ENCODE measurements at regions not wholly inside any gene's neighbourhood (a gene's known extent, or its start where the extent isn't known, plus 50 kb on each side); places are given as distances from the start of the nearest gene placed in this dataset.
"Not testable (repeated sequence)": the region's sequence is repeated elsewhere in the genome, so short reads cannot be mapped to it uniquely, and the experiment has no call there.

DNA sequence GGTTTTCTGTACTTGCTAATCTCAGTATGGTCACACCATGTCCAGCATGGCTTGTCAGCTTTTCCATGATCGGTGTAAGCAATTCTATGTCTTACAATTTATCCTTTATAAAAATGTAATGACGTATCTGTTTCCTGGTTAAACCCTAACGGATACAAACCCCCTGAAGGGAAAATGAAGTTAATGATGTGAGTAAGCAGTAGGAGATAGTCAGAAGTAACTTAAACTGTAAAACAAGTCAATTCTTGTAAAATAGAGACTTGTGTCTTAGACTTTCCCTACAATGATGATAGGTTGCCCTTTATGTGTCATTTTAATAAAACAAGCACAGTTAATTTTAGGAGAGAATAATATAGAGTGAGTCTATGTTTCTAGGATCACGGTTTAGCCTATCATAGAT, 1365.9 kb upstream of the SLC39A10 start:
- DNase-seq (ENCODE audit: low spot score), result no peak

DNA sequence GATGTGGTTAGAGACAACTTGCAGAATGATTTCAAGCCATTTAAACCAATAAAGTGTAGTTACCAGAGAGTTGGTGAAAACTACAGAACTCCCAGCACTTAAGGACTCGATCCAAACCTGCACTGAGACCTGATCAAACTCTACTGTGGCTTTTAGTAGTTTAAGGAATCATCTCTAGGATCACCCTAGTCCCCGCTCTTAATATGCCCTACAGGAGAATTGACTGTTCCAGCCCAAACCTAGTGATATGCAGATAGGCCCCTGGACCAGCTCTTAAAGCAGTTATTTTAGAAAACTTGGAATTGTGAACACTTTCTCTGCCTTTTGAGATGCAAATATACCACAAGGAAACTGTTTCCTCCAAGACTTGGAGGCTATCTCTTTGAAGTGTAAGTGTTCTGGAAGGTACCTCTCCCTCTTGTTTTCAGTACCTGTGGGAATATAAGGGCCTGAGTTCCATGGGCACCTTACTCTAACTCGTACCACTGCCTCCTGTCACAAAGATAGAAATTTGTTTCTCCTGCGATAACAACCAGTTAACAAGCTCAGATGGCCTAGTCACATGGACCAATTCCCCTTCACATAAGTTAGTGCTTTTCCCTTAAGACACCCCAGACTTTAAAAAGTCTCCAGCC, 1367.2 kb upstream of the SLC39A10 start:
- DNase-seq (ENCODE audit: low spot score), result no peak

GRCh38 chr2:194276667-194277066, 1380.4 kb upstream of the SLC39A10 start:
- DNase-seq (ENCODE audit: low spot score), result not testable (repeated sequence)

DNA sequence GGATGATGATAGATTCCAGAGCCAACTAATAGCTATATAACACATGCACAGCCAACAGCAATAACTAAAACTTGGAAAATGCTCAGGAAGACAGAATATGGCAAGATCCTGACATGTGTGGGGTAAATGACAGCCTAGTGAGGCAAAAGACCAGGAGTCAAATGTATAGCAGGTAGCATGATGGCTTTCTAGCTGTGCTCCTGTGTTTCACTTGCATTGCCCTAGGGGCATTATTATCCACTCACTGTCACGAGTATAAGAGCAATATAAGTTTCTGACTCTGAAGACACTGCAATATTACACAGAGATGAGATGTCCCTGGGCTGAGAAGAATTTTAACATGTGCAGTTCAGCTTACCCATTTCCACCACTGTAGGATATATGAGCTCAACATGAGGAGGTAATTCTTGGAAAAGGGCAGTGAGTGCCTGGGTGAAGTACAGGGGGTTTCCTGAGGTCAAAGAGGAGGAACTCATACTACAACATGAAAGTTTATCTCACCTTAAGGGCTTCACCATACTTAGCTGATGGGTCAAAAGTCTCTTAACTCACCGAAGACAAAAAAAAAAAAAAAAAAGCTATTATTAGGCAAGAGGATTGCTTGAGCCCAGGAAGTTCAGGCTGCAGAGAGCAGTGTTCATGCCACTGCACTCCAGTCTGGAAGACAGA, 1385.6 kb upstream of the SLC39A10 start:
- no peak for DNase-seq (ENCODE audit: low spot score)

- DNase-seq (ENCODE audit: low spot score), result no peak
Measured at GRCh38 chr2:194270648-194271047, 1386.4 kb upstream of the SLC39A10 start.

- no peak for DNase-seq (ENCODE audit: low spot score)
Measured at GRCh38 chr2:194264586-194264985, 1392.4 kb upstream of the SLC39A10 start.

GRCh38 chr2:194260185-194260584, 1396.8 kb upstream of the SLC39A10 start:
- no peak for DNase-seq (ENCODE audit: low spot score)

GRCh38 chr2:194257095-194257494, 1399.9 kb upstream of the SLC39A10 start:
- no peak for DNase-seq (ENCODE audit: low spot score)

GRCh38 chr2:194253528-194254259, 1403.3 kb upstream of the SLC39A10 start:
- no peak for DNase-seq (ENCODE audit: low spot score)

- DNase-seq (ENCODE audit: low spot score), result no peak
Measured at GRCh38 chr2:194252127-194252526, 1404.9 kb upstream of the SLC39A10 start.

GRCh38 chr2:194232600-194232999, 1424.4 kb upstream of the SLC39A10 start:
- no peak for DNase-seq (ENCODE audit: low spot score)

- DNase-seq (ENCODE audit: low spot score), result peak; percentile 9
Measured at GRCh38 chr2:194223218-194223617, 1433.8 kb upstream of the SLC39A10 start.

DNA sequence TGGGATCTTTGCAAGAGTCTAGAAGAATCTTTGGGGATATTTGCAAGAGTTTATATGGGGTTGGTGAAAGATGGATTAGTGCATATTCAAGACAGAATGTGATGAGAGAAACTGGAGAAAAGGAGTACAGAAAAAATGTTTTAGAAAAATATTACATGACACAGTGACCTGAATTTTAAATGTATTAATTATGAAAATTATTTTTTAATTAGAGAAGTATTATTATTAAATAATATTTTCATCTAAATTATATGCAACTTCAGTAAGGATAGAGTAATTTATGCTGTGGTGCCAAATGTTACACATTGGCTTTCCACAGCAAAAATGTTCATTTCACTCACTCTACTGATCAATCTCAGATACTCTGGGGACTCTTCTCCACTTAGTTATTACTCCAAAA, 1442.8 kb upstream of the SLC39A10 start:
- no peak for DNase-seq (ENCODE audit: low spot score)

- DNase-seq (ENCODE audit: low spot score), result no peak
Measured at GRCh38 chr2:194205568-194206227, 1451.3 kb upstream of the SLC39A10 start.

DNA sequence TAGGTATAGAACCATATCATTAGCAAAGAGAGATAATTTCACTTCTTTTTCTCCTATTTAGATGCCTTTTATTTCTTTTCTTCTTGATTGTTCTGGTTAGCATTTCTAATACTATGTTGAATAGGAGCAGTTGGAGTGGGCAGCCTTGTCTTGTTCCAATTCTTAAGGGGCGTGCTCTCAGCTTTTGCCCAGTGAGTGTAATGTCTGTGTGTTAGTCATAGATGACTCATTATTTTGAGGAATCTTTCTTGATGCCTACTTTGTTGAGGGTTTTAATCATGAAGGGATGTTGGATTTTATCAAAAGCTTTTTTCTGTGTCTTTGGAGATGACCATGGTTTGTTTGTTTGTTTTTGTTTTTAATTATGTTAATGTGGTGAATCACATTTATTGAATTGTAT, 1453.1 kb upstream of the SLC39A10 start:
- no peak for DNase-seq (ENCODE audit: low spot score)

DNA sequence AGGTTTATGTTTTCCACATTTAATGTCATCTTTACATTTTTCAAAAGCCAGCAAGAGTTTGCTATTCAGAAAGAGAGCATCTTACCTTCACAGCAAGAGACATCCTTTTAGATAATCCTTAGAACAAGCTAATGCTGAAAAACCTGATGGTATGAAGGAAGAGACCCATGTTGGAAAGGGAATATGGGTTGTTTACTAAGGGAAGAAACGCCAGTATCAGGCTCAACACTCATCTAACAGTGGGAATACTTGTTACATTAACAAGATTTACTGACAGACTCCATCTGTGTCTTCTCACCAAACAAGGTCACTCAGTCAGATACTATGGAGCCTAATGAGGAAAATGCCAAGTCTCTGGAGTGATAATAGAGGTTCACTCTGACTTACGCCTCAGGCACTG, 1474.1 kb upstream of the SLC39A10 start:
- no peak for DNase-seq (ENCODE audit: low spot score)

DNA sequence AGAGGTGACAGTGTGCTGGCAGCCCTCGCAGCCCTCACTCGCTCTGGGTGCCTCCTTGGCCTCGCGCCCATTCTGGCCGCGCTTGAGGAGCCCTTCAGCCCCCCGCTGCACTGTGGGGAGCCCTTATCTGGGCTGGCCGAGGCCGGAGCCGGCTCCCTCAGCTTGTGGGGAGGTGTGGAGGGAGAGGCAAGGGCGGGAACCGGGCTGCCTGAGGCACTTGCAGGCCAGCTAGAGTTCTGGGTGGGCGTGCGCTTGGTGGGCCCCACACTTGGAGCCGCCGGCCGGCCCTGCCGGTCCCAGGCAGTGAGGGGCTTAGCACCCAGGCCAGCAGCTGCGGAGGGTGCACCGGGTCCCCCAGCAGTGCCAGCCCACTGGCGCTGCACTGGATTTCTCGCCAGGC, 1480.9 kb upstream of the SLC39A10 start:
- DNase-seq (ENCODE audit: low spot score), result no peak

DNA sequence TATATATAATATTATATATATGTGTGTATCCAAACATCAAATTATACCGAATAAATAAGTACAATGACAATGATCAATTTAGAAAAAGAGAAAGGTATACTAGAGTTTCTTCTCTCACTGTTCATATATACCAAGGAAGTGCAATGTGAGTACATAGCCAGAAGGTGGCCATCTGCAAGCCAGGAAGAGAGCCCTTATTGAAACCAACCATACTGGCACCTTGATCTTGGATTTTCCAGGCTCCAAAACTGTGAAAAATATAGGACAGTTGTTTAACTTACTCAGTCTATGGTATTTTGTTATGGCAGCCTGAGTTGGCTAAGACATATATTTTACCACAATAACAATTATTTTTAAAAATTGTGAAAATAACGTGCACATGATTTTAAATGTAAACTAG, 1490.2 kb upstream of the SLC39A10 start:
- DNase-seq (ENCODE audit: low spot score), result peak; percentile 3

GRCh38 chr2:194155431-194155830, 1501.6 kb upstream of the SLC39A10 start:
- no peak for DNase-seq (ENCODE audit: low spot score)

DNA sequence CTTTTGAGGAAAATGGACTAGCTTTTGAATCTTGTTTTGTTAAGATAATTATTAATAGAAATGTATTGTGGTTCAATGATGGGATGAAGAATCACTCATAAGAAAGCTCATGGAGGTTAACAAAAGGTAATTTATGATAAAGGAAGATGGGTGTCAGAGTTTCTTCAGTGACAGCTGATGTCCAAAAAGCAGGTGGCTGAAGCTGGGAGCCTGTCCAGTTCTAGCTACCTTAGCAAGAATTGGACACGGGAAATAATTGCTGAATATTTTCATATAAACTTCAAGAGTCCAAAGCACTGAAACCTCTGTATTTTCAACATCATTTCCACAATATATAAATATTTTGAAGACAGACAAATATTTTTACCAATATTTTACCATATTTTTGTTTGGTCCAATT, 1505.8 kb upstream of the SLC39A10 start:
- DNase-seq (ENCODE audit: low spot score), result no peak

GRCh38 chr2:194135463-194135862, 1521.6 kb upstream of the SLC39A10 start:
- DNase-seq (ENCODE audit: low spot score), result no peak

GRCh38 chr2:194128810-194129209, 1528.2 kb upstream of the SLC39A10 start:
- DNase-seq (ENCODE audit: low spot score), result no peak

Measured in umbilical cord (tissue), 1 donor.